Activated CD8-positive, alpha-beta memory T cell treated with anti-CD3 and anti-CD28 coated beads, Interleukin-2, amount 50 U/mL, for 48 hours (primary cell): ENCODE measurements at regions not wholly inside any gene's neighbourhood (a gene's known extent, or its start where the extent isn't known, plus 50 kb on each side); places are given as distances from the start of the nearest gene placed in this dataset.

Source experiments
- DNase-seq: peaks from one replicate; pipeline ENCODE4 v3.0.0-alpha.2; 2020

DNA sequence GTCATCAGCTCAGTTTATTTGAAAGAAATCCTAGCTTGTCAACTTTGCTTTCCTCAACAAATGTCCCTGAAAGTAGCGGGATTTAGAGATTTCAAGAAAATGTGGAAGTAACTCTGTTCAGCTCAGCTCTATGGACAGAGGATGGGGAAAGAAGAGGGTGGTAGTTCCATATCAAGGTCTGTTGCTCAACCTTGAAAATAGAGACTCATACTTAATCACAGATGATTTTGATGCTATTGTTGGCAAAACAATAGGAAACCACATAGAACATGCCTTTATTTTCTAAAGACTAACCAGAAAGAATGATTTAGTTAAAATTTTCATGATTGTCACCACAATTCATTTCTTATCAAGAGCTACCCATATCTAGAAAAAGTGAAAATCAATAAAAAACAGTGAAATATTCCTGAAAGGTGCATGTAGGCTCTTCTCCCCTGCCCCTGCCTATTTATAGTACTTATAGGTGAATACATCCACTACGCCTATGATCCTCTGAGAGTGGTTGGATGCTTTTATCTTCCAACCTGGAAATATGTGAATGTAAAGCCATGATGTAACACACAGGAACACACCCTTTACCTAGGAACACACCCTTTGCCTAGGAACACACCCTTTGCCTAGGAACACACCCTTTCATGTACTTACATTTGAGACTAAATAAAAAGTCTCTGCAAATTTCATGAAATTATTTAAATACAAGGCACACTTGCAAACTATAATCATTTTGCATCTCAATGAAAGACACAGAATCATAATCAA is 65.8 kb downstream of the ETAA1 start:
- no peak for DNase-seq

DNA sequence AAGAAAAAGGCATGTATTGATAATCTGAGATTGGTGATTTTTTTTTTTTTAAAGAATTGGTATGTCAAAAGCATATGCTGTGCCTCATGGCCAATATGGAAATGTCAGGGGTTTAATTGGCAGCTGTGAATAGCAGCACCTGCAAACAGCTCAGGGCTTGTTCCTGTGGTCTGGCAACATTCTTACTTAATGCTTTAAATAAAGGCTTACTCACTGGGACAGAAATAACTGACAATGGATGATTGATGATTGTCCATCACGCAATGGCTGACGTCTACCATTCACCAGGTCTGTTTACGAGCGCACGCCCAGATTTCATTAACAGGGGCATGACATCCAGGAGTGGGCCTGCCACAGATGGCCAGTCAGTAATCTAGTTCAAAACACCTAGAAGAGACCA is 66.7 kb downstream of the ETAA1 start:
- DNase-seq: no peak

DNA sequence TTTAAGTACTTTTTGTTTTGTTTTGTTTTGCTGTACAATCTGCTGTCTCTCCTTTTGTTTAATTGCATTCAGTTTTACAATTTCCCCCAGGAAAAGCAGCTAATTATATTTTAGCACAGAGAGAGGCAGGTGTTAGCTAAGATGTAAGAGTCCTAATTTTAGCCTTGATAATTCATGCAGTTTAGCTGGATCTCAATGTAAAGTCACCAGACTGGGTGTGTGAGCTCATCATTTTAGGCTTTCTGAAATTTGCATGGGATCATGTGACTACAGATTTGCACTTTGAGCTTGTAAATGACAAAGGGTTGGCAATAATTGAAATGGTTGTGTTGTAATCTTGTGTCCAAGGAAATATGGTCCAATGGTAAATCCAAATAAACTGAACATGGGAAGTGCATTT is 68.5 kb downstream of the ETAA1 start:
- DNase-seq: no peak

DNA sequence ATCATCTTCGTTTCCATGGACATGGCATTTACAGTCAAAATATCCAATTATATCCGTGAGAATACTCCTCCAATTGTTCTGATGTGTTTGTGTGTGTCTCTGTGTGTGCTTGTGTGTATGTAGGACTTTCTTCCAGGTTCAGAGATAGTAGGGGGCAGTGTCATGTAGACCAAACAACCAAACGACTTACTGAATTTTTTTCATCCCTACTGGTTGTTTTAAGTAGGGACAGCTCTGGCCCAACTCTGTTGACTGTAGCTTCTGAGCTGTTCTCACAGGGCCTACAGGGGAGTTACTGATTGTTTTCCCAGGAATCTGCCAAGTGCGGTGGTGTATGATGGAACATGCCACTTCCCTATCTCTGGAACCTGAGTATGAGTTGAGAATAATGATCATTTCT is 69.6 kb downstream of the ETAA1 start:
- no peak for DNase-seq

DNA sequence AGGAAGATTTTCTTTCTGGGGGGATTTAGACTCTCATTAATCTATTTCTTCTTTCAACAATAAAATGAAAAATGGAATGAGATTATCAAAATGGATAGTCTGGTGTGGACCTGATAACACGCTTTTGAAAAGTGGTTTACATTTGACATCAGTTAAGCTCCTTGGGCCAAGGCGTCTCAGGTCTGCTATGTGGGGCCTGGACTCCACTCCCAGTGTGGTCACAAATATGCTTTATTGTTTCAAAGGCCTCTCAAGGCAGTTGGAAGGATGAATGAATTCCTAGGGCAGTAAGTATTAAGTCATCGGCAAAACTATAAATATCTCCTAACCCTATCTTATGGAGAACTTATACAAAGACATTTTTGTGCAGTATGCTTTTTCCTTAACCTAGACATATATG is 74.5 kb downstream of the ETAA1 start:
- DNase-seq: no peak

DNA sequence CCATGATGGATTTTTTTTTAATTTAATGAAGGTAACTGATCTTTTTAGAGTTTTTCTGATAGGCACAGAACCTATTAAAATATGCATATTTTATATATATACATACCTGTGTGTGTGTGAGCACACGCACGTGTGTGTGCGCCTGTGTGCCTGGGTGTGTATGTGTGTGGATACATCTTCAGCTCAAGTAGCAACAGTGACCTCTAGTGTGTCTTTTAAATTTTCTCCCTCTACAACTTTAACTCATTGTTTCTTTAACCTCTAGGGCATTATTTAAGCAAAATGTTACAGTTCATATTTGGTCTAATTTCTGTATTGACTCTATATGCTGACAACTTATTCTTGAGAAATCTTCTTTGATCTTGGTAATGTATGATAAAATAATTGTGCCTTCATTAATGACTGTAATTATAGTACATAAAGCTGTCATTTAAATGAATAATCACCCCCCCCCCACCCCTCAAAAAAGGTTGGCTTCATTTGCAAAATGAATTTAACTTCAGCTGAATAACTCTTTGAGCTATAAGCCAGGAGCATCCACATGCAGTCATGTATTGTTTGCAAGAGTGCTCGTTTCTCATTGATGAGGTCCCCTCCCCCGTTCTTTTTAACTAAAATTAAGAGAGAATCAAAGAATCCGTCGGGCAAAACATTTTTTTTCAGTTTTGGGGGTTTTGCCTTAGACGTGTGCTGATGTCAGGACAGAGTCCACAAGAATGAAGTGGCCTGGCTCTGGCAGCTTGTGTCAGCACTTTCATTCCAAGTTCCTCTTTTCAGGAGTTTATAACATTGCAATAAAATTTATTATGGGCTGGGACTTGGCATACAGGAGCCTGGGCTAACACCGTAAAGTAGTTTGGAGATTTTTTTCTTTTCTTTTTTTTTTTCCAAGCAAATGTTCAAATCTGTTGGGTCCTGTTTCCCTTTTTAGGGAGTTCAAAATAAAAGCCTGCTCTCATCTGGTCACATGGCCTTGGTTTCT is 80.0 kb downstream of the ETAA1 start:
- no peak for DNase-seq

DNA sequence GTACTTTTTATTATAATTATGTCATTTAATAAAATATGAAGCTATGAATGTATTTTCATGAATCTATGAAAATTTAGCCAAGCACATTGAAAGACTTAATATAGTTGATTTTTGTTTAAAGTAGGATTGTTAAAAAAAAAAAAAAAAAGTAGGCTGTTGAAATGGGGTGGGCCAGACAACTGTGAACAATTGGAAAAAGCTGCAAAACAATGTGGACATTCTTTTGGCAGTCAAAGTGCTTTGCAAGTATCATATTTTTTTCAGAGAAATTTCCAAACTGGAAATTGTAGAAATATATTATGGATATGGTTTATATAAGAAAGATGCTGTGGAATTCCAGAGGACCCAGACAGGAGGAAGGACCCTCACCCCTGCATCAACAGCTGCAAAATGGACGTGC is 82.1 kb downstream of the ETAA1 start:
- no peak for DNase-seq

DNA sequence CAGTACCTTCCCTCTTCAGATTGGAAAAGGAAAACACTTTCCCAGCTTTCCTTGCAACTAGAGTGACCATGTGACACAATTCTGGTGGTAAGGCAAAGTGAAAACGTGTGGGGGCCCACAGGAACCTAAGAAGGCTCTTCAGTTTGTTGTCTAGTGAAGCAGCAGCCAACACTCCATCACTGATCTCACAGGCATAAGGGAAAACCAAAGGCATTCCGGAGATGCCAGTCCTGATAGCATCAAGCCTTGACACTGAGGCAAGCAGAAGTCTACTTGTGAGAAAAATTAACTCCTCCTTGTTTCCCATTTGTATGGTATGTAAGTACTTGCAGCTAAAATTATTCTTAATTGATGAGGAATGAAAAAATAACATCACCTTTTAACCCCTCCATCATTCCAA is 88.3 kb downstream of the ETAA1 start:
- no peak for DNase-seq

DNA sequence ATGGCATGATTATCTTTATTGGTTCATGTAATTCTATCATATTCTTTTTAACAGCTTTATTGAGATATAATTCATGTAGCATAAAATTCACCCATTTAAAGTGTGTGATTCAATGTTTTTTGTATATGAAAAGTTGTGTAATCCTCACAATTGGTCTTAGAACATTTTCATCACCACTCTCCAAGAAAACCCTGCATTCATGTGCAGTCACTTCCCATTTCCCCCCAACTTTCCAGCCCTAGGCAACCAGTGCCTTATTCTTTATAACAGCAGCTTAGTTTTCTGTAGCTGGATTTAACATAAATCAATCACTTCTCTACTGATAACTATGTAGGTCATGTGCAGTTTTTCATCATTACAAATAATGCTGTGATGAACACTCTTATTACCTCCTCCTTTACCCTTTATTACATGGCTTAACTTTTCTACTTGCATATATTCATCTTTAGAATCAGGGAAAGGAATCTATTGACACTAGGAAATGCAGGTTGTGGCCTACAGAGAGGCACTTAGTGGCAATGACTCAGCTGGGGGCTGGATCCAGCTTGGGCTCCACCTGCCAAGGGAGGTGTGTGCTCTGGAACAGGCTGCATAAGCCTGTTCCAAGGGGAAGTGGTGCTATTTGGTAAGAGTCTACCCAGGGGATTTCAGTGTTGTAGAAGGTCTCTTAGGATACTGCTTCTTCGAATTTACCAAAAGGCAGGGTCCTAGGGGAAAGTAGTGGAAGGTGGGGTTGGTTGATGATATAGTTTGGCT is 89.1 kb downstream of the ETAA1 start:
- no peak for DNase-seq

DNA sequence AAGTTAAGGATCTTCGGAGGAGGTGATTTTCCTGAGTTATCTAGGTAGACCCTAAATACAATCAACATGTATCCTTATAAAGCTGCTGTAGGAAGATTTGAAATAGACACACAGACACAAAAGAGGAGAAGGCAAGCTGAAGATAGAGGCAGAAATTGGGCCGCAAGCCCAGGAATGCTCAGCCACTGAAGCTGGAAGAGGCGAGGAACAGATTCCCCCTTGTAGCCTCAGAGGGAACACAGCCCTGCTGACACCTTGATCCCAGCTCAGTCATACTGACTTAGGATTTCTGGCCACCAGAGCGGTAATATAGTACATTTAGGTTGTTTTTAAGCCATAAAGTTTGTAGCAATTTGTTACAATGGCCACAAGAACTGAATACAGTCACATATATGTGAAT is 90.9 kb downstream of the ETAA1 start:
- no peak for DNase-seq

DNA sequence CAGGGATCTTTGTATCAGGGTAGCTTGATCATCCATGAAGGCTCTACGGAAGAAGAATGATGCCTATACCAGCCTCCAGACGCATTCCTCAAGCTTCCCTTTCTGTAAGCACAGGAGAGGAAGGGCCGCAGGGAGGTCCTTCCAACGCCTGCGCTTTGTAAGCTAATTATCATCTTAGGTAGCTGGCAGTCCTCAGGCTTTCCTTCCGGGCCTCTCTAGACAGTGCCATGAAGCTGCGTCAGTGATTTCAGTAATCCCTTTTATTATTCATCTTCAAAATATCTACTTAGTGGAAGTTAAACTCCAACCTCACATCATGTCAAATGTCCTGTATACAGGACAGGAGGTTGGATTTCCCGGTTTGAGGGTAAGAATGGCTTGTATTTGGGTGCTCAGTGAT is 92.3 kb downstream of the ETAA1 start:
- DNase-seq: no peak

DNA sequence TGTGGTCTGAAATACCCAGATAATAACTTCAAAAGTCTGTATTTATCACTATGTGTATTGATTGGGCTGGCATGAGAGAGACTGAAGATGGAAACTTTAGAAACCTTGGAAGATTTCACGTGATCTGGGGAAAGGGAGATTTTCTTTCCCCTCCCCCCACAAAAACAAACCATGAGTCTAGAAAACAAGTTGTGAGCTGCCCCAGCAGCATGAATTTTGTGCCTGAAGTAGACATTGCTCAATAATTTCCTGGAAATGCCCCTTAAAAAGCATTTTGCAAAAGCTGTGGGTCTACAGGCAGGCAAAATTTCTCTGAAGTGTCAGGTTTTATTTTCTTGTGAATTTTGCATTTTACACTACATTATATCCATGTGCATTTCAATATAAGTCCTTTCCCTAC is 101.8 kb downstream of the ETAA1 start:
- no peak for DNase-seq

DNA sequence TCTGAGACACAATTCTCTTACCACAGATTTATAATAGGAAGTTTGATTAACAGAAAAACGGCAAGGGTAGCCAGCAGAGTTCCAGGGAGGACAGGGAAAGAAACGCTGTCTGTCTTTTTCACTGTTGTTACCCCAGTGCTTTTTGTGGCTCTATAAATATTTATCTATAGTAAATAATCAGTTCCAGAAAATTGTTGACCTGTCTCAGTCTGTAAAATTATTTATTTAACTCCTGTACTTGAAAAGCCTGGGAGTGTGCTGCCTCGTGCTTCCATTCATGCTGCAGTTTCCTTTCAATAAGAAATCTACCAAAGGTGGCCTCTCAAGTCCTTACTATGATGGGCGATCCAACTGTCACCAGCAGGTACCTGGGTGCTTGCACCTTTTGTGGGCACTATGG is 102.9 kb downstream of the ETAA1 start:
- no peak for DNase-seq

DNA sequence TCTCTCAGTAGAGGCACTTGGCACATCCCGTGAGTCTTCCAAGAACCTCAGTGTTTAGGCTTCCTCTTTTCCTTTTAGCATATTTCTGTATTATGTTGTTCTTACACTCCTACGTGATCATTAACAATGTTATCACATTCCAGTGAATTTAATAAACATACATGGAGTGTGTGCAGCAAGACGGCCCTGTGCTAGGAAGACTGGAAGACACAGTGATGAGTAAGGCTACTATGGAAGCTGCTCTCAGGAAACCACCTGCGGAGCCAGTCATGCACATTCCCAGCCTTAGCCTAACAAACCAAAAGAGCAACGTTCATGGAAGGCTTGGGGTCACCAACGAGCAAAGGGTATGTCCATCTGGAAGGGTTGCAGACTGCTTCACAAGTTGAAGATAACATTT is 103.4 kb downstream of the ETAA1 start:
- DNase-seq: no peak

DNA sequence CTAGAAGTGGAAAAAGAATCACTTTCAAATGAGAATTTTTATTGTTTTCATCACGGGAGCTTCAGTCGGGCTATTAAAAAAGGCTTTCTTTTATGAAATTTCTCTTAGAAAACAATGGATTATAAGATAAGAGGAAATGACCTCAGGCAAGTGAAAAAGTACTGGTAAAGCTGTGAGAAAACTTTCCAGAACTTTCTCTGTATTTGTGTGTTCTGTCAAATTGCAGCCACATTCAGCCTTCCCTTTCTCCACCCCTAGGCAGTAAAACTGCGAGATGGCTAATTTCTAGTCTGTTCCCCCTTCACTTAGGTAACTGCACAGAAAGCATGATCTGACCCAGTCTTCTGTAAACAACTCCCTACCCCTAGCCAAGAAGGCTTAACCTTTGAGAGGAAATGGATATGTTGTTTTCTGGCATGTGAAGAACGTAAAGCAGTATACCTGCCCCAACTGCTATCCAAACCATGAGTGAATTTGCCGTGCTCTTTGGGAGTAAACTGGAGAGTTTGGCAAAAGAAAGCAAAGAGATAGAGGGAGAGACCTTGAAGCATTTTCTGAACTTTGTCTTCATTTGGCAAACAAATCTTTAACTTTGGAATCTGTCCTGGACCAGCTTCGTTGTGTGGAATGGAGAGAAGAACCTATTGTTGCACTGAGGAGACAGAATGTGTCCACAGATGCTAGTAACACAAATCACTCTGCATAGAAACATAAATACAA is 105.4 kb downstream of the ETAA1 start:
- no peak for DNase-seq

DNA sequence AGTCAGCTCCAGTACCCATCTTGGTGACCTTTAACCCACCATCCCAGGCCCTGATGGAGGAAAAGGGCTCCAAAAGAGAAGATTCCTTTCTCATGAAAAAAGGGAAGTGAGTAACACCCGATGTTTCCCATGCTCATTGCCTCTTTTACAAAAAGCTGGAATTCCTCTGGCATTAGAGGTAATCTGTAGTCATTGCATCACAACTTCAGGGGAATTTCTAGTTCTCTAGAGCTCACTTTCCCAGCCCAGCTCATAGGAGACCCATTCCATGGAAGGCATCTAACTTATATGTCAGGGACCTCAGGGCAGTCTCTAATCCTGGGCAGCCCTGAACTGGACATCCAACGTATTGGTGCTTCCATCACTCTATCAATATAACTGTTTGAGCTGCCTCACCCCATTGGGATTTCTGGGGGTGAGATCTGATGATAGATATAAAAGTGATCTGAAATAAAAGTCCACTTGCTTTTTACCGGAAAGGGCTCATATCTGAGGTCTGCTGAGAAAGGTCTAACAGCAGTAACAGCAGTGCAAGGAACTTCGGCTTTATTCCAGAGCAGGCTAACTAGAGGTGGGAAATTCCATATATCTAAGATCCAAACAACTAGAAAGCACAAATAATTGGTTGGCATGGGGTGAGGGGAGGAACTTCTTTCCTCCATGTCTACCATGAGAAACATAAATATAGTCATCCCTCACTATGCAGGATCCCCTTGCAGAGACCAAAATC is 106.1 kb downstream of the ETAA1 start:
- DNase-seq: no peak

DNA sequence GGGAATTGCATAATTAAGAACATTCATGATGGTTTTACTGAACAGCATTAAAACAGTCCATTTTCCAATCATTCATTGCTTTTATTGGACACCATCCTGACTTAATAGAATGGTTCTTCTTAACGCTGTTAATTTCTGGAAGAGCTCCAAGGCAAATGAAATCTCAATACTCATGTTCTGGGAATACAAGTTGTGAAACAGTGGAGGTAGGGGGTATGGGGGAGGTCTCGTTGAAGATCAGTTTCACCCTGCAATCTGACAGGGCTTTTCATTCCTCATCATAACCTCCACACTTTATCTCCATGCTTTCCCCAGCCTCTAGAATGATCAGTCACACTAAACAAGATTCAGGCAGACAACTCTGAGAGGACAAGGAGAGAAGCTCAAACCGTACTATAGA is 113.6 kb downstream of the ETAA1 start:
- no peak for DNase-seq

DNA sequence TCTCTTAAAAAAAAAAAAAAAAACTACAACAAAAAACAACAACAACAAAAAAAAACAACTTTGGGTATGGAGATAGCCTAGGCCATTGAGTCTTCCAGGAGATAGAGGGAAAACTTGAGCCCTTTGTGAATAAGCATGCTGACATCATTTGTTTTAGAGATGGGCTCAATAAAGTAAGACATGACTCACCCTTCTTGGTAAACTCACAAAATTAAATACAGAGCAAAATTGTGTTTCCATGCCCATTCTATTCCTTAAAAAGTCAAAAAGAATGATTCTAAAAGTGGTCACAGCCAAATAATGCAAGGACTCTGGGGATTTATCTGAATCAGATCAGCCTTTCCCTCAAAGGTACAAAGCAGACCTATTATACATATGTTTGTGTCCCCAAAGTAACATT is 117.4 kb downstream of the ETAA1 start:
- DNase-seq: no peak

DNA sequence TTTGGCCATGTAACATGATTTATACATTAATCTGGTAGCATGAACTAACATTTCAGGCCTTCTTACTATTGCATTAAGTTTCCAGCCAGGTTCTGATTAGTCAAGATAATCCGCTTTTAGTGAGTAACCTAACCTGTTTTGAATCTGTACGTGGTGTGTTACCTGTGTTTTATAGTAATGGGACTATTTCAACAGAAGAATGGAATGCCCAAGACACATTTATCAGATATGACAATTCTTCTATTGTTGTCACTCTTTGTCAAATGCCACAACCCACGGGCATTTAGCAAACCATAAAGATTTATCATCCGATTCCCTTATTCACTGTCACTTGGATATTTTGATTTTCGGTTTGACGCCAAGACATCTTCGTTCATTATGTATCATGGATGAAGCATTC is 117.9 kb downstream of the ETAA1 start:
- DNase-seq: no peak

DNA sequence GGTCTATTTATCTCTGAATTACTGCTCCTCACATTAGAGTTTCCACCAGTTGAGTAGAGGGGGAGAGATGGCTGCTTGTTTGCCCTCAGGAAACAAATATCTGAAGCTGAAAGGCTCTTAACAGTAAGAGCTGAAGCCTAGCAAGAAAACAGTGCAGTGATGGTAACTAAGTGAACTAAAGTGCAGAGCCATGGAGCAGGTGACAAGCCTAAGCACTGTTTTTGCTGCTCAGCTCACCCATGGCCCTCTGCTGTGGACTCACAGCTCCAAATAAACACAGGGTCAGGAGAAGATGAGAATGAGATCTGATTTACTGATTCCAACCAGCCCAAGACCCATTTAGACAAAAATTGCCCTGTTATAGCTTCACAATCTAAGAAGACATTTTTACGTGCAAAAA is 118.4 kb downstream of the ETAA1 start:
- no peak for DNase-seq

DNA sequence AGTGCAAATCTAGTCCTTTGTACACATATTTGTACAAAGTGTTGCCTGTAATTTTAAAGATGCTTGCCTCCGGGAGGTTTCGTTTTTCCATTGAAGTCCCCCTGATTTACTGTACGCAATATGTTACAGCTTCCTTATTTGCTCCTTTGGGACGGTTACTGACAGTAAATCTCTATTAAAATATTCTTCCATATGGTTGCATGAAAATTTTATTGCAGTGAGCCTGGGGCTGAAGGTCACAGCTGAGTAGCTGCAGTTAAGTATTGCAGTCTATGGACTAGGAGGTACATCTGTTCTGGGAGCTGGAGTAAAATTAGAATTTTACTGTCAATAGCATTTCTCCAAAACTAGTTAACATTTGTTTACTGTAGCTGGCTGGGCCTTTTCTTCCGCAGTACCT is 119.2 kb downstream of the ETAA1 start:
- DNase-seq: no peak

DNA sequence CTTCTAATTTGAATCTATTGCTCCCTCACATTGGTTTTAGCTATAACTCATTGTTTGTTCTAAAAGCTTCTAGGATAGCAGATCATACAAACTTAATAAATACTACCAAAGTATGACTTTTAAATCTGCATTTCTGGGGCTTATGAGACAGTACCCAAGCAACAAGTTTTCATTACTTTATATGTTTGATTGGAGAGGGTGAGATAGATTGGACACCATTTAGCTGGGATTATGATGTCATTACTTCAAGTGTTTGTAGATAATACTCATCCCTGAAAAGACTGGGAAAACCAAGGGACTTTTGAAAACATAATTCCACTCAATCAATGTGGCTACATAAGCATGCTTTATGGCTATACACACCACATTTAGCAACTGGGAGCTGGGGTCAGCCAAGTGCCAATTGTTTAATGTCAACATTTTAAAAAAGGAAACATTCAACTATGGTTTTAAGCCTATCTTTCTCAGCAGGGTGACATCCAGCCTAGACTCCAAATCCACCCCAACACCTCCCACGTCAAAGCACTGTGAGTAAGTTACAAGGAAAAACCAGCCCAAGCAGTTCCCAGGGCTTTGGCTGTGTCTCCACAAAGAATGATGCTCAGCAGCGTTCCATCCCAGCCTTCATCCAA is 119.9 kb downstream of the ETAA1 start:
- DNase-seq: no peak
